GM18505 (cell line): ENCODE measurements at regions not wholly inside any gene's neighbourhood (a gene's known extent, or its start where the extent isn't known, plus 50 kb on each side); places are given as distances from the start of the nearest gene placed in this dataset.

Experiments used
- ATAC-seq: cut with Tn5 transposase; IDR thresholded peaks from one replicate; pipeline ENCODE4 v1.9.1; 2021; ENCODE audit not compliant: unreplicated experiment
- POLR2A ChIP-seq: IDR thresholded peaks from 4 replicates; pipeline ENCODE4 v1.6.1; 2011; ENCODE audit warnings: borderline replicate concordance; ENCODE audit not compliant: insufficient read depth, insufficient read length; ENCODE audit errors: extremely low read depth

DNA sequence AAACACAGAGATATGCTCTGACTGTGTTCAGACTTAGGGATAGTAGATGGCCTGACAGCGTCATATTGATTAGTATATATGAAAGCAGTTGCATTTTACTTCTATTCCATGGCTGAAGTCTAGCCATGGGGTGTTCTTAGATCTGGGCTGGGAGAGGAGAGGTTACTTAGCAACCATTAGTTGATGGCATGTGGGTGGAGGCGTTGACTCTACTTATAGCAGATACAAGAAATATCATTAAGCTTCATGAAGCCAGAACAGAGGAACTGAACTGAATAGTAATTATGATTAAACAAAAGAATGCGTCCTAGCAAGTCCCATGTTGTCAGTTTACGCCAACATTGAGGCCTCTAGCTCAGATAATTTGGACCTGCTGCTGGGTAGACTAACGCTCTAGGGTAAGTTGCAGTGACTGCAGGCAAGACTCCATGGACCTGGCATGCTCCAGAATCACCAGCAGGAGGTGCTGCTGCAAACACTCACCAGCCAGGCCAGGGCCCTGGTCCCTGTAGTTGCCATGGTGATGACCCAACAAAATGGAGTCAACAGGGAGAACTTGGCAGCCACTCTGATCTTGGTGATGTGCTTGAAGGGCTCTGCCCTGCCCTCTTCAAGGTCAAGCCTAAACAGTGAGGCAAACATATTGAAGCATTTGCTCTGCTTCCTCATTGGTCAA lies 477.3 kb downstream of the PREX1 start:
- no peak for ATAC-seq

DNA sequence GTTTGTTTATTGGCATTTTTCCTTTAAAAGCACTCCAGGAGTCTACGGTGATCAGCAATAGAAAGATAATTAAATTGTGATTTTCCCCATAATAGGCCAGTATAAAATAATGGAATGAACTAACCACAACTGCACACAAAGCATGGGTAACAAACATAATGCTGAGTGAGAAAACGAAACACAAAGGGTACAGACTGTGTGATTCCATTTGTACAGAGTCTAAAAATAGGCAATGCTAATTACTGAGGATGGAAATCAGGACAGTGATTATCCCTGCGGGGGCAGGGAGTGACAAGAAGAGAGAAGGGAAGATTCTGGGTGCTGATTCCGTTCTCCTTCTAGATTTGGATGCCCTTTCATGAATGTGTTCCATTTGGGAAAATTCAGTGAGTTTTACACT lies 478.1 kb downstream of the PREX1 start:
- no peak for TF ChIP-seq POLR2A
- no peak for ATAC-seq

More for the DNA sequence above, 477.3 kb downstream of the PREX1 start:
- no peak for TF ChIP-seq POLR2A

DNA sequence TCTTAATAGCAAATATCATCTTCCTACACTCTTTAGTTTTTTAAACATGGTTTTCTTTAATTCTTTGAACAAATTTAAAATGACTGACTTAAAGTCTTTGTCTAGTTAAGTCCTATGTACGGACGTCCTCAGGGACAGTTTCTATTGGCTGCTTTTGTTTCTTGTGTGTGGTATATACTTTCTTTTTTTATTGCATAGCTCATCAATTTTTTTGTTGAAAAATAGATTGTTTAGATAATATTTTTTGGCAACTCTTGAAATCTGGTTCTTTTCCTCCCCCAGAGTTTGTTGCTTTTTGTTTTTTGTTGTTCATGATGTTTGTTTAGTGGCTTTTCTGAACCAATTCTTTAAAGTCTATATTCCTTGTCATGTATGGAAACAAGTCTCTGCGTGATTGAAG lies 479.8 kb downstream of the PREX1 start:
- ATAC-seq, result no peak
- no peak for TF ChIP-seq POLR2A

DNA sequence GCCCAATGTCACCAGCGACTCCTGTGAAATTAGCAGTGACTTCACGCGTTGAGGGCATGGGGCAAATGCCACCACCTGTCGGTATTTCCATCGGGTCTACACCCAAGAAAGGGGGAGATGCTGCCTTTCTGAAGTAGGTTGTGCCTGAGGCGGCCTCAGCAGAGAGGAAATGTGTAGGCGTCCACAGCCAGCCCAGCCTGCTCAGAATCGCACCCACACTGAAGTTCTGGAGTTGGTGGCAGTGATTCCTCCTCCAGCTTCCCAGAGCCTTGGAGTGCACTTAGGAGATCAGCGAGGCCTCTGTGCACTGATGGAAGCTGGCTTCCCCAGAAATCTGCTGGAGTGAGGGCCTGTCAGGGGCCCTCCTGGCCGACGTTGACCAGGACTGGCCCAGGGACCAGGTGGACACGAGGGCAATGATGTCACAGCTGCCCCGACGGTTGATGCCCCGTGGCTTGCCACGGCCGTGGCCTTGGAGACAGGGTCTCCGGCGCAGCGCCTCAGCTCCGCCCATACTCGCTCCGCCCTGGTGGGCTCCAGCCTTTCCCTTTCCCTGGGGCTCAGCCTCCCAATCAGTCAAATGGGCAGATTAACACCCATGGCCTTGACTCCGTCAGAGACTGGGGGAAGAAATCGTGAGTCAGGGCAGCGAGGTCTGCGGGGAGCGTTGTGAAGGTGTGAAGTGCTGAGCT lies 484.8 kb downstream of the PREX1 start:
- no peak for TF ChIP-seq POLR2A
- ATAC-seq, result no peak

DNA sequence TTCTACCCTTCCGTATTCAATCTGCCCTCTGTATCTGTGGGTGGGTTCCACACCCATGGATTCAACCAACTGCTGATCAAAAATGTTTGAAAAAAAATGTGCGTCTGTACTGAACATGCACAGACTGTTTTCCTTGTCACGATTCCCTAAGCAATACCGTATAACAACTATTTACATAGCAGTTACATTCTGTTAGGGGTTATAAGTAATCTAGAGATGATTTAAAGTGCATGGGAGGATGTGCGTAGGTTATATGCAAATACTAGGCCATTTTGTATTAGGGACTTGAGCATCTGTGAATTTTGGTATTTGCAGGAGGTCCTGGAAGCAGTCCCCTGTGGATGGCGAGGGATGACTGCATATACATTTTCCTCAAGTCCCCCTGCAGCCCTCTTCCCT lies 486.9 kb downstream of the PREX1 start:
- ATAC-seq, result no peak
- TF ChIP-seq POLR2A, result no peak

DNA sequence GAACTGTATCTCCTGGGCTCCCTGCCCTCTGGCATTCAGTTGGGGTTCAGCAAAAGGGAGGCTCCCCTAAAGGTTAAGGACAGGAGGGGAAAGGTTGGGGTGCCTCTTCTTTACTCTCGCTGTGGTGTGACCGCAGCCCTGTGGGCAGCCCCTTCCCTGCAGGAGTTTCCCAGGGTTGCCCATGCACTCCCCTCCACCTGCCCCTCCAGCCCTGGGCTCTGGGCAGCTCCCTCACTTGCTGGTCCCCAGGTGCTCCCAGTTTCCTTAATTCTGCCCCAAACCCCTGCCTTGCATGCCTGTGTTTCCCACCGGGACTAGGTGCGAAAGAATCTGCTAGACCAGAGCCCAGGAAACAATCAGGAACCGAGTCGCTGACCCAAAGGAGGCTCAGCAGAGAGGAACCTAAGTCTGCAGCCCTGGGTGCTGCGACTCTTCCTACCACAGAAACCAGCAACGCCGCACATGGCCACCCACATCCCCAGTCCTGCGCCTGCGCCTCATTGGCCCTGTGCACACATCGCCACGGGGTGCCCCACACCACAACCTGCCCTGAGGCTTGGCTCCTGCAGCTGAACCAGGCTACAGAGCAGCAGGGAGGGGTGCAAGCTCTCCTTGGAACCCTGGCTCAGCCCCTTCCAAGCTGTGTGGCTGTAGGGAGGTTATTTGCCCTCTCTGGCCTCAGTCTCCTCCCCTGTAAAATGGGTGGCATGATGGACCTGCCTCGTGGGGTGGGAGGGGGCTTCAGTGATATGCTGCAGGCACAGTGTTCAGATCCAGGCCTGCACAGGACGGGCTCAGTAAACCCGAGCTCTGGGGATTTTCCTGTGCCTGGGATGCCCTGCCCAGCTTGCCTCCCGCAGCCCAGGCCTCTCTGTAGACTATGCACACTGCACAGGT lies 487.6 kb downstream of the PREX1 start:
- TF ChIP-seq POLR2A, result no peak
- no peak for ATAC-seq

DNA sequence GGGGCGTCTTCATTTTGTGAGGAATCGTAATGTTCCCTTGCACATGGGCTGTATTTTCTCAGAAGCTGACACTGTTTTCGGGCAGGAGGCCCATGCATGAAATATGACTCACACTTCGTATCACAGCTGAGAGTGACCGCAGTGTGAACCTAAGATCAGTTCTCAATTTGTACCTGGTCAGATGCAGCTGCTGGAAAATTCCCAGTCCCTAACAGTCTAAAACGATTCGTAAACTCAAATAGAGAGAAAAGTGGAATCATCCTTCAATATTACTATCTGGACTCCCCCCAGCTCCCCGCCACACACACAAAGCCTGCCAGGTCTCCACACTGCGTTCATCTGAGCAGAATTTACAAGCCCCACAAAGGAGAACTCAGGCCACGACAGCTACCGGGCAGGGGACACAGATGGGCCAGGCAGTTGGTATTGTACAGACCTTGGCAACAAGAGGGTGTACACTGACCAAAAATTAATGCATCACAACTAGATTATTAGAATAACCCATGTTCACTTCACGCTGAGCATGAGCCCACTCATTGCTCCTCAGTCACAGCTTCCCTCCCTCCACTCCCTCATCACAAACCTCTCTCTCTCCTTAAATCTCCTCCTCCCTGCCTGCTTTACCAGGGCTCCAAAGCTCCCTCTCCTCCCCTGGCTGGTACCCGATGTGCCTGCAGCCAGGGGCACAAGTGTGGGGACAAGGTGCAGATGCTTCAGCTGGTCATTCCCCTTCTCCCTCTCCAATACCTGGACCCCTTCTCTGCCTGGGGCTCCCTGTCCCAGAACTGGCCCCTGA lies 488.4 kb downstream of the PREX1 start:
- ATAC-seq, result no peak
- no peak for TF ChIP-seq POLR2A

DNA sequence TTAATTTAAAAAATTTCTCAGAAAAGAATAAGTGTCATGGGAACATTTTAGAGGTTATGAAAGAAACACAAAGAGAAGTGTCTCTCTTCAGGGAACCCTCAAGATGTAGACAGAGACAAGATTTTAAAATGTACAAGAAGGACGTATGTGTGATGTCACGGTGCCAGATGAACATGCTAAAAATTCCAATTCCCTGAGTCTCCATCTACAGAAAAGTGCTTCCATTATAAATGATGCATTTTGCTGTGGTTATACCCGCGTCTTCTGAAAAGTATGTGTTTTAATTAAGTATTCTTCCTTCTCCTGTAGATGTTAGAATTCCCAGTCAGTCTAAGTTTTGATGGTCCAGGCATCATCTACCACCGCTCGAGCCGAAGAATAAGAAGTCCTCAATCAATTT lies 489.1 kb downstream of the PREX1 start:
- no peak for ATAC-seq
- no peak for TF ChIP-seq POLR2A

DNA sequence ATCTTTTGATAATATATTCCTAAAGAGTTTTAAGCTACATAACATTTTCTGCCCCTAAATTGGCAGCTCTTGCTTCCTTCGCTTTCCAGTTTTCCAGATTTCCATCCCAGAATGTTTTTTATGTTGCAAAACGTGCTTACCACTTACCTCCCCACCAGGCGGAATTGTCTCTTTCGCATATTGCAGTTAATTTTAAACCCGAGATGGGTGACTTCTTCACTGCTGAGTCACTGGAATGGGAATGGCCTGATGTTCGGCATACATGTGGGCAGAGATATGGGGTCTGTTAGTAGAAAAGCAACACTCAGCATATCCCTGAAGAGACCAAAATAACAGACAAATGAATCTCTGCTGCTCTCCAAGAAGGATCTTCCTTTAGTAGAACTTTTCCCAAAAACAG lies 491.2 kb downstream of the PREX1 start:
- ATAC-seq, result no peak
- no peak for TF ChIP-seq POLR2A

DNA sequence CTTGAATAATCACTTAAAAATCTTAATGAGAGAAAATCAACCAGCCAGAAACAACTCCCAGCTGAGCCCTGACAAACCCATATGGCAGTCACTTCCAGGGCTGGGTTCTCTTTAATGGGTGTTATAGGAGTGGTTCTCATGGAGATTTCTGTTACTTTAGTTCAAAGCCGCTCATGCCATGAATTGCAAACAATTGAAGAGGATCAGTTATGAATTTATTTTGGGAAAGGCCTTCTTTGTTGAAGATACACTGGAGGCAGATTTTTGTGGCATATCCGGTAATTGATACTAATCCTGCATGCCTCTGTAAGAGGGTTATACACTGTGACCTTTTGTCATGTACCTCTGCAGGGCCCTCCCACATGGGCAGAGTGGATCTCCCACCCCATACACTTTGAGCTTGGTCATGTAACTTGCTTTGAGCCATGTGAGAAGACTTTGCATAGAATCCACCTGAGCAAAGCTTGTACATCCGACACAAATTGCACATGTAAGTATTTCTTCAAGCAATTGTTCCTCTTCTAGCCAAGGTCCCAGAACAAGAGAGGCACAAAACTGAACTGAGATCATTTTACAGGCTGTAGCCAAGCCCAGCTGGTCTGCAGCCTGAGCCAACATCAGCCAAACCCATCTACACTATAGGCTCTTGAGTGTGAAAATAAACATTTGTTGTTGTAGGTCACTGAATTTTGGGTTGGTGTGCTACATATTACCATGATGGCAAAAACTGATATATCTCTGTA lies 492.3 kb downstream of the PREX1 start:
- no peak for ATAC-seq

DNA sequence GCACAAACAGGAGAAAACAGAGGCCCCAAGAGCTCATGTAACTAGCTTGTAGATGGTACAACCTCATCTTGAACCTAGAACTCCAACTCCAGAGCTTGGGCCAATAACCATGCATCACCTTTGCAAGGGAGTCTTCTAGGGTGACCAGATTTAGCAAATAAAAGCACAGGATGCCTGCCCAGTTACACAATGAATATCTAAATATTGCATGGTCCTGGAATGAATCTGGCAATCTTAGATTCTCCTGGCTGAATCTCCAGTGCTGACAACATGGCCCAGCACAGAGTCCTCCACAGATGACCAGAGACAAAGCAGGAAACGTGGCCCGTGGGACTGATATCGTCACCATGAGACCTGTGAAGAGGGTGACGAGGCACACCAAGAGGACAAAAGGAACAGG lies 494.1 kb downstream of the PREX1 start:
- TF ChIP-seq POLR2A, result no peak

More for the DNA sequence above, 492.3 kb downstream of the PREX1 start:
- TF ChIP-seq POLR2A, result no peak

DNA sequence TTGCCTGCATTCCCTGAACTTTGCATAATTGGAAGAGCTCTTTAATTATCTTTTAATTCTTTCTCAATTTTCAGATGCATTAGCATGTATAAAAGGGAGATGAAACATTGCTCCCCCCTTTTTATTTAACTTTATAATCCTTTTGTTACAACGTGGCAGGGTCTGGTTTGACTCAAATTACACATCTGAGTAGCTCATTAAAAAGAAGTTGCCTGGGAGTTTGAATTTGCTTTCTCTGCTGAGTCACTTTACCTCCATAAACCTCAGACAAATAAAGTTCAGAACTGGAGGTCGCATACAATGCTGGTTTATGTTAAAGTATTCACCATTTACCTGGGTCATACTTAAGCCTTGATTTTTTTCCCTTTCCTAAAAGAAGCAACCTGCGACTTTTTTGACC lies 495.2 kb downstream of the PREX1 start:
- no peak for TF ChIP-seq POLR2A
- no peak for ATAC-seq

More for the DNA sequence above, 494.1 kb downstream of the PREX1 start:
- no peak for ATAC-seq
